Testis (tissue), 2 donors: ENCODE measurements at regions not wholly inside any gene's neighbourhood (a gene's known extent, or its start where the extent isn't known, plus 50 kb on each side); places are given as distances from the start of the nearest gene placed in this dataset.

ENCODE experiments used
- CTCF ChIP-seq, 3 experiments: fragments of 450-650 bp in 2 of 3; fragments of 200-600 bp in 1 of 3; sonication (generic) in 1 of 3; IDR thresholded peaks; one replicate each; pipeline ENCODE4 v1.5.1; 2016 to 2019; ENCODE audit warnings: antibody characterized with exemption in 3 of 3, mild to moderate bottlenecking in 2 of 3, moderate library complexity in 1 of 3
- POLR2A ChIP-seq: fragments of 450-650 bp; IDR thresholded peaks from one replicate; pipeline ENCODE4 v1.6.1; 2017; ENCODE audit warnings: antibody characterized with exemption, mild to moderate bottlenecking, moderate library complexity

- no peak for TF ChIP-seq CTCF (IDR thresholded peaks at IDR 0.05)
- no peak for TF ChIP-seq POLR2A
Measured at GRCh38 chr1:82962658-82963057, 1036.3 kb downstream of the TTLL7 start.
